LNCAP (cell line): ENCODE measurements at regions not wholly inside any gene's neighbourhood (a gene's known extent, or its start where the extent isn't known, plus 50 kb on each side); places are given as distances from the start of the nearest gene placed in this dataset.

Experiments
- CTCF ChIP-seq: fragments of 450-650 bp; IDR thresholded peaks from 2 replicates; pipeline ENCODE4 v1.5.1; 2017; ENCODE audit warnings: mild to moderate bottlenecking

GRCh38 chr16:26365161-26365940 lies 673.6 kb downstream of the HS3ST4 start:
- no peak for TF ChIP-seq CTCF

GRCh38 chr16:26371349-26371869 lies 679.6 kb downstream of the HS3ST4 start:
- TF ChIP-seq CTCF: no peak

- TF ChIP-seq CTCF: no peak
Observed at GRCh38 chr16:26374279-26374925, 682.6 kb downstream of the HS3ST4 start.

GRCh38 chr16:26382586-26382985 lies 684.1 kb upstream of the C16orf82 start:
- TF ChIP-seq CTCF: no peak

GRCh38 chr16:26386096-26386495 lies 680.6 kb upstream of the C16orf82 start:
- TF ChIP-seq CTCF: no peak

- no peak for TF ChIP-seq CTCF
Observed at GRCh38 chr16:26391833-26392232, 674.9 kb upstream of the C16orf82 start.

- no peak for TF ChIP-seq CTCF
Observed at GRCh38 chr16:26394409-26394808, 672.3 kb upstream of the C16orf82 start.
